Karpas-422 (cell line): ENCODE measurements at regions not wholly inside any gene's neighbourhood (a gene's known extent, or its start where the extent isn't known, plus 50 kb on each side); places are given as distances from the start of the nearest gene placed in this dataset.

ENCODE experiments used
- DNase-seq: peaks from one replicate; pipeline ENCODE4 v3.0.0-alpha.2; 2015
- H2AFZ ChIP-seq: fragments of 200-600 bp; sonication (generic); 2 replicates; pipeline ENCODE4 v1.6.1; 2014; ENCODE audit warnings: antibody characterized with exemption, low read length, mixed read lengths
- H3K27ac ChIP-seq: fragments of 200-600 bp; sonication (generic); 2 replicates; pipeline ENCODE4 v1.5.1; 2014; ENCODE audit warnings: mild to moderate bottlenecking, low read length, moderate library complexity
- H3K27me3 ChIP-seq: fragments of 200-600 bp; sonication (generic); 2 replicates; pipeline ENCODE4 v1.6.1; 2014; ENCODE audit warnings: low read length, mixed read lengths
- H3K36me3 ChIP-seq: fragments of 200-600 bp; sonication (generic); 2 replicates; pipeline ENCODE4 v1.6.1; 2014; ENCODE audit warnings: low read length, mixed read lengths; ENCODE audit not compliant: insufficient read depth
- H3K4me1 ChIP-seq: fragments of 200-600 bp; sonication (generic); 2 replicates; pipeline ENCODE4 v1.6.1; 2014; ENCODE audit warnings: mild to moderate bottlenecking, low read length, mixed read lengths
- H3K4me2 ChIP-seq: fragments of 200-600 bp; sonication (generic); 2 replicates; pipeline ENCODE4 v1.6.1; 2014; ENCODE audit warnings: low read length, low read depth, mild to moderate bottlenecking; ENCODE audit not compliant: poor library complexity, severe bottlenecking
- H3K4me3 ChIP-seq: fragments of 200-600 bp; sonication (generic); 2 replicates; pipeline ENCODE4 v1.5.1; 2014; ENCODE audit warnings: mild to moderate bottlenecking, antibody characterized with exemption, low read length, mixed read lengths
- H3K79me2 ChIP-seq: fragments of 200-600 bp; sonication (generic); 2 replicates; pipeline ENCODE4 v1.6.1; 2014; ENCODE audit warnings: mild to moderate bottlenecking, low read length, mixed read lengths
- H3K9ac ChIP-seq: fragments of 200-600 bp; sonication (generic); 2 replicates; pipeline ENCODE4 v1.6.0; 2014; ENCODE audit warnings: low read length
- H3K9me2 ChIP-seq: fragments of 200-600 bp; sonication (generic), shearing (Covaris generic); replicated peaks from 2 replicates; pipeline ENCODE4 v1.6.0; 2014; ENCODE audit warnings: mild to moderate bottlenecking, low read length, moderate library complexity; ENCODE audit not compliant: insufficient read depth
- H3K9me3 ChIP-seq: fragments of 300-700, 200-600 bp; sonication (generic); 2 replicates; pipeline ENCODE4 v1.6.1; 2014; ENCODE audit warnings: low read length, mixed read lengths
- H4K20me1 ChIP-seq: fragments of 200-600 bp; sonication (generic); 2 replicates; pipeline ENCODE4 v1.6.1; 2014; ENCODE audit warnings: mild to moderate bottlenecking, antibody characterized with exemption, low read length, low read depth; ENCODE audit not compliant: insufficient read depth

DNA sequence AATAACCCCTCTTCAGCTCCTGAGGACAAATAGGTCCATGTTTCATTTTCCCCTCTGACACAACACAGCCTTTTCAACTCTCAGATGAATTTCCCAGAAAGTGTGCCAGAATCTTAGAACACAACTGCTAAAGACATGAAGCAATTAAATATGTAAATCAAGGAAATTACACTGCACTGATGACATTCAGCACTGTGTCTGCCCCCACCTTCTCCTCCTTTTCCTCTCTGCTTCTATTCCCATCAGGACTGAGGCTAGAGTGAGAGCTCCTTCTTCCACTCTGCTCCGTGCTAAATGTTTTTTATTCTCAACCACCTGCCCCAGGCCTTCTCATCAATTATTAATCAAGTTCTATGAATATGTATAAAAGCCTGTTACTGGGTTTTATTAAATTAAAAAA, 596.1 kb downstream of the TUSC7 start:
- H3K27me3 ChIP-seq: no peaks in the 10 kb centered on the region
- DNase-seq: no peak
- H3K9me3 ChIP-seq: no peaks in the 10 kb centered on the region
- H4K20me1 ChIP-seq: no peaks in the 10 kb centered on the region
- no peaks in the 10 kb centered on the region for H3K79me2 ChIP-seq
- H3K27ac ChIP-seq: no peak overlapping the region
- no peaks in the 10 kb centered on the region for H3K4me1 ChIP-seq
- H2AFZ ChIP-seq: no peak overlapping the region
- H3K36me3 ChIP-seq: no peaks in the 10 kb centered on the region
- no peak overlapping the region for H3K4me3 ChIP-seq
- H3K4me2 ChIP-seq: no peak overlapping the region
- no peaks in the 10 kb centered on the region for H3K9me2 ChIP-seq
- no peak overlapping the region for H3K9ac ChIP-seq

DNA sequence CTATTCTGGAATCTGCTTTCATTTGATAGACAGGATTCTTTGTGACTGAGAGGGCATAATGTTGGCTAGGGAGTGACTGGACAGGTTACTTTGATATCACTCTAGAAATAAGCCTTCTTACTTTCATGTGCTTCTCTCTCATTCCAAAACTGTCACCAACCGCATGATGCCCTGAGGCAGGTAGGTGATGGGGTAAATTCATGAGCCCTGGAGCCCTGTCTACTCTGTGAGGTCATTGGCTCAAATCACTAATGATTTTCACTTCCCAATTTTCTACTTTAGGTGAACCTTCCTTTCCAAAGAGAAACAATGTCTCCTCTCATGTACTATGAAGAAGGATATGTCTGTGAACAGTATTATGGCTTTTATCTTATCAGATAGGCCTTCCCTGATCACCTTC, 596.7 kb downstream of the TUSC7 start:
- H3K79me2 ChIP-seq: no peaks in the 10 kb centered on the region

GRCh38 chr3:117308353-117308752, 598.8 kb downstream of the TUSC7 start:
- no peak overlapping the region for H3K4me2 ChIP-seq
- H4K20me1 ChIP-seq: no peaks in the 10 kb centered on the region
- H3K4me3 ChIP-seq: no peak overlapping the region
- H3K79me2 ChIP-seq: no peaks in the 10 kb centered on the region
- no peaks in the 10 kb centered on the region for H3K9me3 ChIP-seq
- no peak for DNase-seq
- H3K27me3 ChIP-seq: no peaks in the 10 kb centered on the region
- H3K27ac ChIP-seq: no peak overlapping the region
- H2AFZ ChIP-seq: no peak overlapping the region
- no peak overlapping the region for H3K9ac ChIP-seq
- H3K4me1 ChIP-seq: no peaks in the 10 kb centered on the region
- H3K9me2 ChIP-seq: no peaks in the 10 kb centered on the region
- H3K36me3 ChIP-seq: no peaks in the 10 kb centered on the region

More for the DNA sequence above, 596.7 kb downstream of the TUSC7 start:
- no peak overlapping the region for H3K9ac ChIP-seq
- H3K4me2 ChIP-seq: no peak overlapping the region
- H3K9me3 ChIP-seq: no peaks in the 10 kb centered on the region
- H3K9me2 ChIP-seq: no peaks in the 10 kb centered on the region
- no peak overlapping the region for H2AFZ ChIP-seq
- H3K27me3 ChIP-seq: no peaks in the 10 kb centered on the region
- H3K4me3 ChIP-seq: no peak overlapping the region
- no peaks in the 10 kb centered on the region for H4K20me1 ChIP-seq
- DNase-seq: no peak
- H3K4me1 ChIP-seq: no peaks in the 10 kb centered on the region
- H3K27ac ChIP-seq: no peak overlapping the region
- H3K36me3 ChIP-seq: no peaks in the 10 kb centered on the region

- Histone ChIP-seq H3K27ac (no peak overlapping the region), H3K4me2 (no peak overlapping the region), H3K9me2 (no peaks in the 10 kb centered on the region), H3K27me3 (no peaks in the 10 kb centered on the region), H2AFZ (no peak overlapping the region), H3K4me3 (no peak overlapping the region), H3K79me2 (no peaks in the 10 kb centered on the region), H3K36me3 (no peaks in the 10 kb centered on the region), H3K4me1 (no peaks in the 10 kb centered on the region), H3K9me3 (no peaks in the 10 kb centered on the region), H4K20me1 (no peaks in the 10 kb centered on the region), H3K9ac (no peak overlapping the region)
- no peak for DNase-seq
Observed at GRCh38 chr3:117308756-117309155, 599.2 kb downstream of the TUSC7 start.

DNA sequence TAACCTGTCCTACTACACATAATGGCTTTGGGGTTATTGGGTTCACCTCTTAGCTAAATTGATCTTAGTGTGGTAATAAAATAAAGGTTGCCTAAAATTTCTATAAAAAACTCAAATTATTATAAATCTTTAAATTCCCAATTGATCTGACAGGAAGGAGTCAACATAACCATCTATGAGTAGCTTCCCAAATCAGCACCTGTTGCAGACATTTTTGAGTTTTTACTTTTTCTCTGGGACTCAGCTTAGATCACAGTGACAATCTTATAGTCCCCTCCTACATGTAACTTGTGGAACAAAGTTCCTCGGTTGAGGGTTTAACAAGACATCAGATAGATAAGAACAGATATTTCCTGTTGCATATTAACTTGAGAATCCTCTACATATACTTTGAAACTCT, 601.0 kb downstream of the TUSC7 start:
- Histone ChIP-seq H3K79me2 (no peaks in the 10 kb centered on the region), H3K4me3 (no peak overlapping the region), H3K36me3 (no peaks in the 10 kb centered on the region), H4K20me1 (no peaks in the 10 kb centered on the region), H2AFZ (no peak overlapping the region), H3K9me2 (no peaks in the 10 kb centered on the region), H3K9me3 (no peaks in the 10 kb centered on the region), H3K4me1 (no peaks in the 10 kb centered on the region), H3K27me3 (no peaks in the 10 kb centered on the region), H3K9ac (no peak overlapping the region), H3K4me2 (no peak overlapping the region), H3K27ac (no peak overlapping the region)
- no peak for DNase-seq

DNA sequence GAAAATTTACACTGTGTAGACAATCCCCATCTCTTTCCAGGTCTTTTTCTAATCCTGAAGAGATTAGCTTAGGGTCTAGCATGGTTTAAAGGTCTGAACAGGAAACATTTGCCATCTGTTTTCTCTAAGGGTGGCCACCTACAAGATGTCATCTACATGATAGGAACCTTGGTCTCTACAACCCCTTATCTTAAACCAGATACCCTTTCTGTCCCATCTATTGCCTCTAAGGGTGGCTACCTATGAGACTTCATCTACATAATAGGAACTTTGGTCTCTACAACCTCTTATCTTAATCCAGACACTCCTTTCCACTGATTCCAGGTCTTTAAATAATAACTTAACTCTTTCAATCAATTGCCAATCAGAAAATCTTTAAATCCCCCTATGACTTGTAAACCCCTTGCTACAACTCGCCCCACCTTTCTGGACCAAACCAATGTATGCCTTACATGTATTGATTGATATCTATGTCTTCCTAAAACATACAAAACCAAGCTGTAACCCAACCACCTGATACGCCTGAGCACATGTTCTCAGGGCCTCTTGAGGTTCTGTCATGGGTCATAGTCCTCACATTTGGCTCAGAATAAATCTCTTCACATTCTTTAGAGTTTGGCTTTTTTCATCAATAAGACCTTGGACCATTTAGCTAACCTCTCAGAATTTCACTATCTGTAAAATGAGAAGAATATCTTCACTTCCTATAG, 605.0 kb downstream of the TUSC7 start:
- no peaks in the 10 kb centered on the region for H3K9me3 ChIP-seq
- H3K4me3 ChIP-seq: no peak overlapping the region
- H3K27ac ChIP-seq: no peak overlapping the region
- no peaks in the 10 kb centered on the region for H3K79me2 ChIP-seq
- DNase-seq: no peak
- H3K4me2 ChIP-seq: no peak overlapping the region
- H3K4me1 ChIP-seq: no peaks in the 10 kb centered on the region
- H2AFZ ChIP-seq: no peak overlapping the region
- H3K9me2 ChIP-seq: no peaks in the 10 kb centered on the region
- H4K20me1 ChIP-seq: no peaks in the 10 kb centered on the region
- no peak overlapping the region for H3K9ac ChIP-seq
- 0 out of 2 replicates have a peak, but pooled peaks cover 2% of the 10 kb centered on the region for H3K27me3 ChIP-seq
- H3K36me3 ChIP-seq: no peaks in the 10 kb centered on the region

GRCh38 chr3:117322866-117323265, 613.3 kb downstream of the TUSC7 start:
- Histone ChIP-seq H3K9me2 (no peaks in the 10 kb centered on the region), H3K27ac (no peak overlapping the region), H3K27me3 (0 out of 2 replicates have a peak, but pooled peaks cover 2% of the 10 kb centered on the region), H3K4me3 (no peak overlapping the region), H3K4me1 (no peaks in the 10 kb centered on the region), H3K79me2 (no peaks in the 10 kb centered on the region), H2AFZ (no peak overlapping the region), H3K9me3 (no peaks in the 10 kb centered on the region), H3K4me2 (no peak overlapping the region), H3K36me3 (no peaks in the 10 kb centered on the region), H4K20me1 (no peaks in the 10 kb centered on the region), H3K9ac (no peak overlapping the region)
- DNase-seq: peak; percentile 44

- no peak overlapping the region for H2AFZ ChIP-seq
- no peaks in the 10 kb centered on the region for H4K20me1 ChIP-seq
- H3K79me2 ChIP-seq: no peaks in the 10 kb centered on the region
- no peak overlapping the region for H3K4me2 ChIP-seq
- DNase-seq: no peak
- H3K36me3 ChIP-seq: no peaks in the 10 kb centered on the region
- H3K27ac ChIP-seq: no peak overlapping the region
- H3K9me2 ChIP-seq: no peaks in the 10 kb centered on the region
- H3K4me3 ChIP-seq: no peak overlapping the region
- no peaks in the 10 kb centered on the region for H3K4me1 ChIP-seq
- H3K9ac ChIP-seq: no peak overlapping the region
- H3K27me3 ChIP-seq: no peaks in the 10 kb centered on the region
- H3K9me3 ChIP-seq: no peaks in the 10 kb centered on the region
Observed at GRCh38 chr3:117346901-117347300, 637.3 kb downstream of the TUSC7 start.
